Skeletal muscle tissue (tissue), 3 donors: ENCODE measurements at regions not wholly inside any gene's neighbourhood (a gene's known extent, or its start where the extent isn't known, plus 50 kb on each side); places are given as distances from the start of the nearest gene placed in this dataset.

Source experiments
- H3K27ac ChIP-seq: one replicate; pipeline ENCODE4 v1.7.0; 2013; ENCODE audit warnings: mild to moderate bottlenecking, low read depth, low read length, inconsistent platforms
- H3K27me3 ChIP-seq, 3 donors: one replicate each; pipeline ENCODE4 v1.7.0; 2013; ENCODE audit warnings: low read length in 3 of 3; ENCODE audit not compliant: control insufficient read depth in 3 of 3, insufficient read depth in 3 of 3
- H3K36me3 ChIP-seq, 3 donors: one replicate each; pipeline ENCODE4 v1.7.0; 2013; ENCODE audit warnings: low read length in 3 of 3; ENCODE audit not compliant: control insufficient read depth in 3 of 3, insufficient read depth in 3 of 3
- H3K4me1 ChIP-seq, 3 donors: one replicate each; pipeline ENCODE4 v1.7.0; 2013; ENCODE audit warnings: low read length in 3 of 3, mild to moderate bottlenecking in 3 of 3; ENCODE audit not compliant: control insufficient read depth in 3 of 3, insufficient read depth in 3 of 3
- H3K4me3 ChIP-seq, 3 donors: one replicate each; pipeline ENCODE4 v1.7.0; 2013; ENCODE audit warnings: low read length in 3 of 3
- H3K9ac ChIP-seq, 3 donors: one replicate each; pipeline ENCODE4 v1.7.0; 2013; ENCODE audit warnings: low read length in 3 of 3, mild to moderate bottlenecking in 3 of 3, moderate library complexity in 2 of 3, low read depth in 1 of 3
- H3K9me3 ChIP-seq, 3 donors: one replicate each; pipeline ENCODE4 v1.7.0; 2013; ENCODE audit warnings: low read length in 3 of 3; ENCODE audit not compliant: control insufficient read depth in 3 of 3
- donor health status: Osteomylitis.

DNA sequence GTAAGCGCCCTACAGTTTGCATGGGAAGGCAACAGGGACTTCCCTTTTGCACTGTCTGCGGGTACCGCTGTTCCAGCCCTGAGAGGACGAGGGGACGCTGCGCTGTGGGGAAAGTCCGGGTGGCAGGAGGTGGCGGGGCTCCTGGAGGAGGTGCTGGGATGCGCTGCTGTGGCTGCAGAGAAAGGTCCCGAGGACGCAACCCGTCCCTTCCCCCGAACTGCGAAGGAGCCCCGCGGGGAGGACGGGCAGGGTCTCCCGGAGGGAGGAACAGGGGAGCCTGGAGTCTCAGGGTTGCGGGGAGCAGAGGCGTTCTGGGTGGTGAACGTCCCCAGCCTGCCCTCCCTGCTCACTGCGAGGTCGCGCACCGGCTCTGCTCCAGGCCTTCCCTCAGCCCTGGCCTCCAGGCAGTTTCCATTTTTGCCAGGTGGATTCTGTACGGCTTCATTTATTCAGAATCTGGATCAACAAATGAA is 91.6 kb downstream of the CXCL12 start:
- Histone ChIP-seq H3K27me3 (peaks cover 0 to 2% (median 0%) of the 10 kb centered on the region in 3 donors), H3K36me3 (no peaks in the 10 kb centered on the region), H3K9me3 (no peaks in the 10 kb centered on the region), H3K9ac (peak overlapping the region; percentile 46 to 69 (median 51)), H3K4me3 (peak overlapping the region in 2 of 3 donors; percentile 22 to 35), H3K4me1 (peaks cover 6 to 22% (median 10%) of the 10 kb centered on the region in 3 donors), H3K27ac (peak overlapping the region; percentile 83)

DNA sequence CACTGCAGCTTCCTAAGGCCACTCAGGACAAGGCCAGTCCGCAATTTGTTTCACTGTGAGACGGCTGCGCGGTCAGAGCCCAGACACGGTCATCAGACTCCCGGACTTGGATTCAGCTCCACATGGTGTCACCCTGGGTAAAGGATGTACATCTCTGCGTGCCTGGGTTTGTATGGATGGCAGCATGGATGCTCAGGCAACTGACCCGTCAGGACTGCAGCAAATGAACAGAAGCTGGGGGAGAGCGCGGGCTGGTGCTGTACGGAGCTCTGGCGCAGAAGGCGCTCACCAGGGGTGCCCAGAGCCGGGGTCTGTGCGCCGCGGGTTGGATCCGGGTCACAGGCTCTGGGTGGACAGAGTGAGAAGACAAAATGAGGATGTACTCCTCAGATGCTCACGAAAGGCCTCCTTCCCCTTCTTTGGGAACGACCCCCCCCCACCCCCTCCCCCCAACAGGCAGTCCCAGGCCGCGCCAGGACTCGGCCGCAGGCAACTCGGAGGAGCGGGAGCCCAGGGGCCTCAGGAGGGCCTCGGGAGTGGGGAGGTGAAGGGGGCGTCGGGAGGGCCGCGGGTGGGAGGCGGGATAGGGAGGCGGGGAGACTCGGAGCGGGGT is 92.4 kb downstream of the CXCL12 start:
- Histone ChIP-seq H3K36me3 (no peaks in the 10 kb centered on the region), H3K9ac (no peak overlapping the region), H3K4me1 (peaks cover 6 to 22% (median 10%) of the 10 kb centered on the region in 3 donors), H3K27ac (no peak overlapping the region), H3K27me3 (peaks cover 0 to 2% (median 0%) of the 10 kb centered on the region in 3 donors), H3K4me3 (no peak overlapping the region), H3K9me3 (no peaks in the 10 kb centered on the region)

GRCh38 chr10:44291091-44291490 is 93.8 kb downstream of the CXCL12 start:
- Histone ChIP-seq H3K27ac (no peak overlapping the region), H3K9ac (no peak overlapping the region), H3K4me1 (peaks cover 6 to 22% (median 10%) of the 10 kb centered on the region in 3 donors), H3K9me3 (no peaks in the 10 kb centered on the region), H3K4me3 (no peak overlapping the region), H3K36me3 (no peaks in the 10 kb centered on the region), H3K27me3 (peaks cover 0 to 2% (median 0%) of the 10 kb centered on the region in 3 donors)

GRCh38 chr10:44289125-44289524 is 95.8 kb downstream of the CXCL12 start:
- Histone ChIP-seq H3K27me3 (peaks cover 0 to 2% (median 0%) of the 10 kb centered on the region in 3 donors), H3K4me3 (no peak overlapping the region), H3K9ac (no peak overlapping the region), H3K36me3 (no peaks in the 10 kb centered on the region), H3K4me1 (peaks cover 2 to 7% (median 6%) of the 10 kb centered on the region in 3 donors), H3K9me3 (no peaks in the 10 kb centered on the region), H3K27ac (no peak overlapping the region)

DNA sequence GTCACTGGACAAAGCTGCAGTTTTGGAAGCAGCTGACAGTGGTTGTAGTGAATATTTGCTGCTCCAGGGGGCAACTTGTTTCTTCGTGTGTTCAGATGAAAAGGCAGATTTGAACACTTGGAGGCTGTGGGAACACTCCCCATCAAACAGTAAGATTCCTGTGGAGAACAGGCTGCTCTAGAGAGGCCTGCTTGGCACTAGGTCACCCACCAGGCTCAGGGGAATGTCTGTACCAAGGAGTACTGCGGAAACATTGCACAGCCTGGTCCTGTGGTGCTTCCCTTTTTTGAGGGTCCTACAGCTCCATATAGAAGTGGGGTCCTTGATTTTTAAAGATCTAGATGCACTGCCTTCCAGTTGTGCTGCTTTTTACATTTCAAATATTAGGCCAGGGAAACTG is 97.5 kb downstream of the CXCL12 start:
- Histone ChIP-seq H3K36me3 (no peaks in the 10 kb centered on the region), H3K4me1 (no peaks in the 10 kb centered on the region), H3K9me3 (no peaks in the 10 kb centered on the region), H3K27ac (no peak overlapping the region), H3K27me3 (no peaks in the 10 kb centered on the region), H3K9ac (no peak overlapping the region), H3K4me3 (no peak overlapping the region)

DNA sequence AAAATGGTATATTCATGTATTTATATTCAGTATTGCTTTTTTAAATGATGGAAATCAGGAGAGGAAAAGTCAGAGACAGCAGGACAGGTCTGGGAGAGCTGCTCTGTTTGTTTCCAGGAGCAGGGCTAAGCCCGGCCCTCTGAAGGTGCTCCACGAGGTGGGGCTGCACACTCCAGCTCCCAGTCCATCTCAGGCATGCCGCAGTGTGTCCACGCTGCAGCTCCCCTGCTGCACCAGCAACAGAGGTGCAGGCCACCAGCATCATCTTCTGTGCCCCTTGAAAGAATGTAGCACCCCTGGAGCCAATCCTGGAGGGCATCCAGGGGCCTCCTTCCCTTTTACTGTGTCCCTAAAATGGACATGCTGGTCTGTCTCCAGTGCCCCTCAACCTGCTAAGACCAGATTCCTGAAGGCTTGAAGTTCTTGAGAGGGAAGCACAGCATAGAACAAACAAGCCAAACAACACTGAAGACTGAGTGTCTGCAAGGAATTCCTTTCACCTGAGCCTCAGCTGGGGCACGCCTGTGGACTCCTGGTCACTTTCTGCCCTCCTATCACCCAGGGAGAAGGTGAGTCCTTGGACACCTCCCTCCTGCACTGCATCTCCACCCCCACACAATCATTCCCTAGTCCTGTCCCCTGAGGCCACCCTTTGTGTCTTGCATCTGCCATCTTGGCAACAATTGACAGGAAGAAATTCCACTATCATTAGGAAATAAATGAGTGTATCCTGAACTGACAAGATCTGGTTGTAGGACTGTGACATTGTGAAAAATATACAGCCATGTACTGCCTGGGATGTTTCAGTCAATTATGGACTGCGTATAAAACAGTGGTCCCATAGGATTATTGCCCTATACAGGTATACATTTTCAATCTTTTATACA is 100.5 kb downstream of the CXCL12 start:
- Histone ChIP-seq H3K9ac (no peak overlapping the region), H3K9me3 (no peaks in the 10 kb centered on the region), H3K4me1 (peaks cover 0 to 13% (median 0%) of the 10 kb centered on the region in 3 donors), H3K4me3 (no peak overlapping the region), H3K27me3 (no peaks in the 10 kb centered on the region), H3K36me3 (no peaks in the 10 kb centered on the region), H3K27ac (no peak overlapping the region)

- Histone ChIP-seq H3K4me1 (peaks cover 0 to 13% (median 0%) of the 10 kb centered on the region in 3 donors), H3K9me3 (no peaks in the 10 kb centered on the region), H3K4me3 (no peak overlapping the region), H3K27ac (no peak overlapping the region), H3K36me3 (no peaks in the 10 kb centered on the region), H3K27me3 (no peaks in the 10 kb centered on the region), H3K9ac (no peak overlapping the region)
Observed at GRCh38 chr10:44282626-44283300, 102.1 kb downstream of the CXCL12 start.

- no peak overlapping the region for H3K4me3 ChIP-seq
- no peaks in the 10 kb centered on the region for H3K36me3 ChIP-seq
- H3K27me3 ChIP-seq = no peaks in the 10 kb centered on the region
- H3K4me1 ChIP-seq = peaks cover 0 to 13% (median 0%) of the 10 kb centered on the region in 3 donors
- no peak overlapping the region for H3K9ac ChIP-seq
- H3K27ac ChIP-seq = no peak overlapping the region
- no peaks in the 10 kb centered on the region for H3K9me3 ChIP-seq
Observed at GRCh38 chr10:44281662-44282061, 103.2 kb downstream of the CXCL12 start.

DNA sequence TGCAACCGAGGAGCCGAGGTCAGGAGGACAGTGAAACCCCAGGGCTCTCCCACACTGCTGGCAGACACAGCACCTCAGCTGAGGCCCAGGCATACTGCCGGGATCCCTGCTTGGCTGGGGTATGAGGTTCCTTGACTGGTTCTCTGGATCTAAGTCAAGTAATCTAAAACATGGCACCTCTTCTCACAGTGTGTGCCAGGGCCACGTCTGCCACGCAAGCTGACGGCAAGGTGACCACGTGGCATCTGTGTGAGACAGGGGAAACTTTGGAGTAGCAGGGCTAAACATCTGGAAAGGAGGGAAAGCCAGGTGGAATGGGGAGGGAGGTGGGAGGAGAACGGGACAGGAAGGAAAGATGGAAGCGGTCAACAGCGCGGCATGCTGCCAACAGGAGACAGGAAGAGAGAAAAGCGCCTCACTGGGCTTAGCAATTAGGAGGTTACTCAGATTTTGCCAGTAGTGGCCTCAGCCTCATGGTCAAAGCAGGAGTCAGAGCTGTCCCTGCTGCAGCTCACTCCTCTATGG is 103.7 kb downstream of the CXCL12 start:
- H3K36me3 ChIP-seq = no peaks in the 10 kb centered on the region
- no peaks in the 10 kb centered on the region for H3K9me3 ChIP-seq
- peak overlapping the region in 1 of 3 donors; percentile 27 for H3K4me3 ChIP-seq
- H3K9ac ChIP-seq = no peak overlapping the region
- no peaks in the 10 kb centered on the region for H3K27me3 ChIP-seq
- no peak overlapping the region for H3K27ac ChIP-seq
- H3K4me1 ChIP-seq = peaks cover 0 to 13% (median 0%) of the 10 kb centered on the region in 3 donors
